GM12864 (cell line): ENCODE measurements at regions not wholly inside any gene's neighbourhood (a gene's known extent, or its start where the extent isn't known, plus 50 kb on each side); places are given as distances from the start of the nearest gene placed in this dataset.

Experiments used
- DNase-seq: peaks from one replicate; pipeline ENCODE4 v3.0.0-alpha.2; 2011; ENCODE audit warnings: low read depth
- H3K4me3 ChIP-seq: 2 replicates; pipeline ENCODE4 v1.5.1; 2011; ENCODE audit warnings: mild to moderate bottlenecking, low read depth, low read length, control low read depth
- TF ChIP-seq, protein P1 (sequence below): IDR thresholded peaks from 2 replicates; pipeline ENCODE4 v1.5.1; 2011; ENCODE audit warnings: low read depth, mild to moderate bottlenecking, moderate library complexity, low read length, control low read depth, inconsistent platforms; ENCODE audit errors: missing control alignments

DNA sequence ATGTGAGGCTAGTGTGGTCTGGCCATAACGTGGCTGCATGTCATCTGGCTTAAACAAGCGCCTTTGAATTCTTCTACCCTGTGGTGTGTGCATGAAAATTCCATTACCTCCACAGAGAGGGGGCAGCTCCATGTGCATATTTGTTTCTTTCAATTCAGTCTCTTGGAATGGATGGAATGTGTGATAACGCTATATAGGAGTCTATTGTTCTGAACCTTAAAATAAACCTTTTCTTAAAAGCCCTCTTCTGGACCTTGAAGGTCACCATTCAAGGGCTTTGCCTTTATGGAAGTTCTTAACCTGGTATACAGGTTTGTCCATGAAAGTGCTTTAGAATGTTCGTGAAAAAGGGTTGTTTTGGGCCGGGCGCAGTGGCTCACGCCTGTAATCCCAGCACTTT lies 118.2 kb upstream of the ADGRL2 start:
- DNase-seq, result no peak
- TF ChIP-seq, protein P1, sequence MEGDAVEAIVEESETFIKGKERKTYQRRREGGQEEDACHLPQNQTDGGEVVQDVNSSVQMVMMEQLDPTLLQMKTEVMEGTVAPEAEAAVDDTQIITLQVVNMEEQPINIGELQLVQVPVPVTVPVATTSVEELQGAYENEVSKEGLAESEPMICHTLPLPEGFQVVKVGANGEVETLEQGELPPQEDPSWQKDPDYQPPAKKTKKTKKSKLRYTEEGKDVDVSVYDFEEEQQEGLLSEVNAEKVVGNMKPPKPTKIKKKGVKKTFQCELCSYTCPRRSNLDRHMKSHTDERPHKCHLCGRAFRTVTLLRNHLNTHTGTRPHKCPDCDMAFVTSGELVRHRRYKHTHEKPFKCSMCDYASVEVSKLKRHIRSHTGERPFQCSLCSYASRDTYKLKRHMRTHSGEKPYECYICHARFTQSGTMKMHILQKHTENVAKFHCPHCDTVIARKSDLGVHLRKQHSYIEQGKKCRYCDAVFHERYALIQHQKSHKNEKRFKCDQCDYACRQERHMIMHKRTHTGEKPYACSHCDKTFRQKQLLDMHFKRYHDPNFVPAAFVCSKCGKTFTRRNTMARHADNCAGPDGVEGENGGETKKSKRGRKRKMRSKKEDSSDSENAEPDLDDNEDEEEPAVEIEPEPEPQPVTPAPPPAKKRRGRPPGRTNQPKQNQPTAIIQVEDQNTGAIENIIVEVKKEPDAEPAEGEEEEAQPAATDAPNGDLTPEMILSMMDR, result no peak
- no peak overlapping the region for H3K4me3 ChIP-seq

- no peak for DNase-seq
- TF ChIP-seq, protein P1, result no peak
Observed at GRCh38 chr1:81681601-81682266, 119.0 kb upstream of the ADGRL2 start.

GRCh38 chr1:81681114-81681513 lies 119.6 kb upstream of the ADGRL2 start:
- no peak overlapping the region for H3K4me3 ChIP-seq
- DNase-seq, result no peak
- TF ChIP-seq, protein P1, result no peak

More at GRCh38 chr1:81681601-81682266, 119.0 kb upstream of the ADGRL2 start:
- H3K4me3 ChIP-seq, result no peak overlapping the region

DNA sequence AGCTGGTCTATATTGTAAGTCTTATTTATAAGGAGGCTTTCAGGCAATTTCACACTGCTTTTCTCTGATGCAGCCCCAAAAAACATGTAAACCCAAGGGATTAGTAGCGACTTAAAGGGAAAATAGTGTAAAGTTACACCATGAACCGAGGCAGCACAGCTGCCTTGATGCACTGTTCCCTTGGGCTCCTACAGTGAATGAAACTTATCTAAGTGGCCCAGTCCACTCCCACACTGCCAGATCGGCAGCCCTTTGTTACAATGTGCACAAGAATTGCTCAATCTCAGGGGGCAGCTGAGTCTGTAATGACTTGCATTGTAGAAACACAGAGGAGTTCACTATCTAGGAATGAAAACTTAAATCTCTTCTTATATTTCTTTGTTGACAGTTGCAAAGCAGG lies 120.8 kb upstream of the ADGRL2 start:
- DNase-seq, result no peak
- H3K4me3 ChIP-seq, result no peak overlapping the region
- TF ChIP-seq, protein P1, result no peak

GRCh38 chr1:81678779-81679178 lies 122.0 kb upstream of the ADGRL2 start:
- DNase-seq, result no peak
- TF ChIP-seq, protein P1, result no peak
- no peak overlapping the region for H3K4me3 ChIP-seq

- DNase-seq, result no peak
- H3K4me3 ChIP-seq, result no peak overlapping the region
- TF ChIP-seq, protein P1, result no peak
Observed at GRCh38 chr1:81672766-81673165, 128.0 kb upstream of the ADGRL2 start.

GRCh38 chr1:81671038-81671437 lies 129.7 kb upstream of the ADGRL2 start:
- no peak for DNase-seq
- H3K4me3 ChIP-seq, result no peak overlapping the region

More at GRCh38 chr1:81671038-81671437, 129.7 kb upstream of the ADGRL2 start:
- TF ChIP-seq, protein P1, result no peak
